ENCODE measurements at regions not wholly inside any gene's neighbourhood (a gene's known extent, or its start where the extent isn't known, plus 50 kb on each side); places are given as distances from the start of the nearest gene placed in this dataset.
A peak's percentile ranks its signal among the peaks of the same experiment; 100 is the strongest.

- H3K9ac ChIP-seq (ENCODE audit: low read length) = no peak overlapping the region
- no peak overlapping the region for H3K4me3 ChIP-seq (ENCODE audit: low read length)
- H3K9me3 ChIP-seq (ENCODE audit: control insufficient read depth, low read length) = no peaks in the 10 kb centered on the region
- H3K27me3 ChIP-seq (replicated peaks; ENCODE audit: control insufficient read depth, insufficient read depth, low read length) = no peaks in the 10 kb centered on the region
- H3K4me1 ChIP-seq (ENCODE audit: control insufficient read depth, insufficient read depth, low read length) = peaks cover 12% of the 10 kb centered on the region
- H3K36me3 ChIP-seq (ENCODE audit: control insufficient read depth, insufficient read depth, low read length, severe bottlenecking) = no peaks in the 10 kb centered on the region
- no peak for DNase-seq (ENCODE audit: low read depth)
These were observed 109.0 kb upstream of the ARSJ start for GRCh38 chr4:114088481-114088880.

- H3K36me3 ChIP-seq (ENCODE audit: control insufficient read depth, insufficient read depth, low read length, severe bottlenecking) = no peaks in the 10 kb centered on the region
- no peak for DNase-seq (ENCODE audit: low read depth)
- no peaks in the 10 kb centered on the region for H3K9me3 ChIP-seq (ENCODE audit: control insufficient read depth, low read length)
- no peak overlapping the region for H3K4me3 ChIP-seq (ENCODE audit: low read length)
- H3K27me3 ChIP-seq (replicated peaks; ENCODE audit: control insufficient read depth, insufficient read depth, low read length) = no peaks in the 10 kb centered on the region
- peaks cover 12% of the 10 kb centered on the region for H3K4me1 ChIP-seq (ENCODE audit: control insufficient read depth, insufficient read depth, low read length)
- no peak overlapping the region for H3K9ac ChIP-seq (ENCODE audit: low read length)
These were observed 112.1 kb upstream of the ARSJ start for GRCh38 chr4:114091546-114091945.

- peak; percentile 34 for DNase-seq (ENCODE audit: low read depth)
- no peaks in the 10 kb centered on the region for H3K27me3 ChIP-seq (replicated peaks; ENCODE audit: control insufficient read depth, insufficient read depth, low read length)
- peaks cover 3% of the 10 kb centered on the region for H3K4me1 ChIP-seq (ENCODE audit: control insufficient read depth, insufficient read depth, low read length)
- H3K9ac ChIP-seq (ENCODE audit: low read length) = no peak overlapping the region
- H3K9me3 ChIP-seq (ENCODE audit: control insufficient read depth, low read length) = no peaks in the 10 kb centered on the region
- H3K36me3 ChIP-seq (ENCODE audit: control insufficient read depth, insufficient read depth, low read length, severe bottlenecking) = no peaks in the 10 kb centered on the region
- no peak overlapping the region for H3K4me3 ChIP-seq (ENCODE audit: low read length)
These were observed 113.8 kb upstream of the ARSJ start for GRCh38 chr4:114093221-114093715.

- no peak for DNase-seq (ENCODE audit: low read depth)
- H3K27me3 ChIP-seq (replicated peaks; ENCODE audit: control insufficient read depth, insufficient read depth, low read length) = no peaks in the 10 kb centered on the region
- H3K4me3 ChIP-seq (ENCODE audit: low read length) = no peak overlapping the region
- H3K9me3 ChIP-seq (ENCODE audit: control insufficient read depth, low read length) = no peaks in the 10 kb centered on the region
- H3K4me1 ChIP-seq (ENCODE audit: control insufficient read depth, insufficient read depth, low read length) = no peaks in the 10 kb centered on the region
- H3K36me3 ChIP-seq (ENCODE audit: control insufficient read depth, insufficient read depth, low read length, severe bottlenecking) = no peaks in the 10 kb centered on the region
- no peak overlapping the region for H3K9ac ChIP-seq (ENCODE audit: low read length)
These were observed 121.0 kb upstream of the ARSJ start for GRCh38 chr4:114100288-114101031.

GRCh38 chr4:114103908-114104307 lies 124.5 kb upstream of the ARSJ start:
- Histone ChIP-seq H3K27me3 (replicated peaks; ENCODE audit: control insufficient read depth, insufficient read depth, low read length) (no peaks in the 10 kb centered on the region), H3K4me1 (ENCODE audit: control insufficient read depth, insufficient read depth, low read length) (no peaks in the 10 kb centered on the region), H3K9me3 (ENCODE audit: control insufficient read depth, low read length) (no peaks in the 10 kb centered on the region), H3K36me3 (ENCODE audit: control insufficient read depth, insufficient read depth, low read length, severe bottlenecking) (no peaks in the 10 kb centered on the region), H3K9ac (ENCODE audit: low read length) (no peak overlapping the region), H3K4me3 (ENCODE audit: low read length) (no peak overlapping the region)
- no peak for DNase-seq (ENCODE audit: low read depth)

- Histone ChIP-seq H3K27me3 (replicated peaks; ENCODE audit: control insufficient read depth, insufficient read depth, low read length) (no peaks in the 10 kb centered on the region), H3K36me3 (ENCODE audit: control insufficient read depth, insufficient read depth, low read length, severe bottlenecking) (no peaks in the 10 kb centered on the region), H3K4me1 (ENCODE audit: control insufficient read depth, insufficient read depth, low read length) (no peaks in the 10 kb centered on the region), H3K4me3 (ENCODE audit: low read length) (no peak overlapping the region), H3K9me3 (ENCODE audit: control insufficient read depth, low read length) (no peaks in the 10 kb centered on the region), H3K9ac (ENCODE audit: low read length) (no peak overlapping the region)
- DNase-seq (ENCODE audit: low read depth) = no peak
These were observed 129.4 kb upstream of the ARSJ start for GRCh38 chr4:114108869-114109268.

DNA sequence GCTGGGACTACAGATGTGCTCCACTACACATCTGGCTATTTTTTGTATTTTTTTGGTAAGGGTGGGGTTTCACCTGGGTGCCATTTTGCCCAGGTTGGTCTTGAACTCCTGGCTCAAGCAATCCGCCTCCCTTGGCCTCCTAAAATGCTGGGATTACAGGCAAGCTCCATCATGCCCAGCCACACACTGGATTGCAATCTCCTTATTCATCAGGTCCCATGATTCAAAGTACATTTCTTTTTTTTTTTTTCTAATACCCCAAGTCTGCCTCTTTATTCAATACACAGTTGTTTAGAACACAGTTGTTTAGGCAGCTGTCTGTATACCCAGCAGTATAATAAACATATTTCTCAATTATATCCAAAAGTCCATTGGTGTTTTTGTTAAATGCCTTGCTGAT lies 130.3 kb upstream of the ARSJ start:
- Histone ChIP-seq H3K36me3 (ENCODE audit: control insufficient read depth, insufficient read depth, low read length, severe bottlenecking) (no peaks in the 10 kb centered on the region), H3K9me3 (ENCODE audit: control insufficient read depth, low read length) (no peaks in the 10 kb centered on the region), H3K4me3 (ENCODE audit: low read length) (no peak overlapping the region), H3K4me1 (ENCODE audit: control insufficient read depth, insufficient read depth, low read length) (no peaks in the 10 kb centered on the region), H3K27me3 (replicated peaks; ENCODE audit: control insufficient read depth, insufficient read depth, low read length) (no peaks in the 10 kb centered on the region), H3K9ac (ENCODE audit: low read length) (no peak overlapping the region)
- DNase-seq (ENCODE audit: low read depth) = no peak

DNA sequence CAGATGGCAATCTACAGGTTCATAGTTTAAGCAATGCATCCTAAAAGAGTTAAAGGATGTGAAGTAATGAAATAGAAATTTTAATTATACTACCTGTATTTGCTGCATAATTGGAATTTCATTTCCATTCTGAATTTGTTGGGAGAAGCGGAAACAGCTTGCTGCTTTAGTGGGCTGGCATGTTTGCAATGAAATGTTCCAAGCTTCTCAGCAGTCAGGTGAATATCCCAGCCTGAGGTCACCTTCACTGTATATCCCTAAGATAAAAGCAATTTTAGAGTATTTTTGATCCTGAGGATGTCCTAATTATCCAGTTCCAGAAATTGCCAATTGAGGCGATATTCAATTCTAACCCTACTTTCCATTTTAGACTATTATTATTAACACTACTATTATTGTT lies 136.1 kb upstream of the ARSJ start:
- Histone ChIP-seq H3K4me1 (ENCODE audit: control insufficient read depth, insufficient read depth, low read length) (no peaks in the 10 kb centered on the region), H3K9me3 (ENCODE audit: control insufficient read depth, low read length) (no peaks in the 10 kb centered on the region), H3K4me3 (ENCODE audit: low read length) (no peak overlapping the region), H3K27me3 (replicated peaks; ENCODE audit: control insufficient read depth, insufficient read depth, low read length) (no peaks in the 10 kb centered on the region), H3K36me3 (ENCODE audit: control insufficient read depth, insufficient read depth, low read length, severe bottlenecking) (no peaks in the 10 kb centered on the region), H3K9ac (ENCODE audit: low read length) (no peak overlapping the region)
- DNase-seq (ENCODE audit: low read depth) = no peak

DNA sequence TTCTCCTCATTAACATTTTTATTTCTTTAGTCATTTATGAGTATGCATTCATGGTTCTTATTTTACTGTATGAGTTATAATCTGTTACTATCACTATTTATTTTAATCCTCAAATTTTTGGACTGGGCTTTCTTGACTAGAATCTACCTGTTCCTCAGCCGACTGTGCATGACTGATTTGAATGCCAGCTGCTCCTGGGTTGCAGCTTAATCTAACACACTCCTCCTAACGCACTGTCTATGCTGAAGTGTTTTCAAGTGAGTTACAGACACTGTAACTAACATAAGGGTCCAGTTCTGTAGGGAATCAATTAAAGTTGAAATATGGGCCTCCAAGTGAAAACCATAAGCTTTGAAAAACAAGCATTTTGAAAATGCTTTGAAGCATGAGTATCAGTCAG lies 137.4 kb upstream of the ARSJ start:
- Histone ChIP-seq H3K9ac (ENCODE audit: low read length) (no peak overlapping the region), H3K4me3 (ENCODE audit: low read length) (no peak overlapping the region), H3K4me1 (ENCODE audit: control insufficient read depth, insufficient read depth, low read length) (no peaks in the 10 kb centered on the region), H3K9me3 (ENCODE audit: control insufficient read depth, low read length) (no peaks in the 10 kb centered on the region), H3K27me3 (replicated peaks; ENCODE audit: control insufficient read depth, insufficient read depth, low read length) (no peaks in the 10 kb centered on the region), H3K36me3 (ENCODE audit: control insufficient read depth, insufficient read depth, low read length, severe bottlenecking) (no peaks in the 10 kb centered on the region)
- DNase-seq (ENCODE audit: low read depth) = no peak

- no peaks in the 10 kb centered on the region for H3K27me3 ChIP-seq (replicated peaks; ENCODE audit: control insufficient read depth, insufficient read depth, low read length)
- H3K4me1 ChIP-seq (ENCODE audit: control insufficient read depth, insufficient read depth, low read length) = no peaks in the 10 kb centered on the region
- no peaks in the 10 kb centered on the region for H3K9me3 ChIP-seq (ENCODE audit: control insufficient read depth, low read length)
- no peak overlapping the region for H3K9ac ChIP-seq (ENCODE audit: low read length)
- no peak overlapping the region for H3K4me3 ChIP-seq (ENCODE audit: low read length)
- H3K36me3 ChIP-seq (ENCODE audit: control insufficient read depth, insufficient read depth, low read length, severe bottlenecking) = no peaks in the 10 kb centered on the region
- DNase-seq (ENCODE audit: low read depth) = no peak
These were observed 141.8 kb upstream of the ARSJ start for GRCh38 chr4:114121221-114121620.

GRCh38 chr4:114132199-114132598 lies 152.8 kb upstream of the ARSJ start:
- Histone ChIP-seq H3K9me3 (ENCODE audit: control insufficient read depth, low read length) (peaks cover 5% of the 10 kb centered on the region), H3K36me3 (ENCODE audit: control insufficient read depth, insufficient read depth, low read length, severe bottlenecking) (no peaks in the 10 kb centered on the region), H3K4me3 (ENCODE audit: low read length) (no peak overlapping the region), H3K9ac (ENCODE audit: low read length) (no peak overlapping the region), H3K4me1 (ENCODE audit: control insufficient read depth, insufficient read depth, low read length) (no peaks in the 10 kb centered on the region), H3K27me3 (replicated peaks; ENCODE audit: control insufficient read depth, insufficient read depth, low read length) (no peaks in the 10 kb centered on the region)
- DNase-seq (ENCODE audit: low read depth) = no peak

GRCh38 chr4:114132830-114133229 lies 153.4 kb upstream of the ARSJ start:
- H3K27me3 ChIP-seq (replicated peaks; ENCODE audit: control insufficient read depth, insufficient read depth, low read length) = no peaks in the 10 kb centered on the region
- no peaks in the 10 kb centered on the region for H3K4me1 ChIP-seq (ENCODE audit: control insufficient read depth, insufficient read depth, low read length)
- DNase-seq (ENCODE audit: low read depth) = no peak
- no peak overlapping the region for H3K4me3 ChIP-seq (ENCODE audit: low read length)
- no peaks in the 10 kb centered on the region for H3K36me3 ChIP-seq (ENCODE audit: control insufficient read depth, insufficient read depth, low read length, severe bottlenecking)
- H3K9ac ChIP-seq (ENCODE audit: low read length) = no peak overlapping the region
- H3K9me3 ChIP-seq (ENCODE audit: control insufficient read depth, low read length) = peaks cover 5% of the 10 kb centered on the region
